ENCODE measurements at regions not wholly inside any gene's neighbourhood (a gene's known extent, or its start where the extent isn't known, plus 50 kb on each side); places are given as distances from the start of the nearest gene placed in this dataset.

GRCh38 chr11:81337756-81338155, 1395.9 kb downstream of the FAM181B start:
- H3K27ac ChIP-seq: no peak overlapping the region
- TF ChIP-seq, protein P1, sequence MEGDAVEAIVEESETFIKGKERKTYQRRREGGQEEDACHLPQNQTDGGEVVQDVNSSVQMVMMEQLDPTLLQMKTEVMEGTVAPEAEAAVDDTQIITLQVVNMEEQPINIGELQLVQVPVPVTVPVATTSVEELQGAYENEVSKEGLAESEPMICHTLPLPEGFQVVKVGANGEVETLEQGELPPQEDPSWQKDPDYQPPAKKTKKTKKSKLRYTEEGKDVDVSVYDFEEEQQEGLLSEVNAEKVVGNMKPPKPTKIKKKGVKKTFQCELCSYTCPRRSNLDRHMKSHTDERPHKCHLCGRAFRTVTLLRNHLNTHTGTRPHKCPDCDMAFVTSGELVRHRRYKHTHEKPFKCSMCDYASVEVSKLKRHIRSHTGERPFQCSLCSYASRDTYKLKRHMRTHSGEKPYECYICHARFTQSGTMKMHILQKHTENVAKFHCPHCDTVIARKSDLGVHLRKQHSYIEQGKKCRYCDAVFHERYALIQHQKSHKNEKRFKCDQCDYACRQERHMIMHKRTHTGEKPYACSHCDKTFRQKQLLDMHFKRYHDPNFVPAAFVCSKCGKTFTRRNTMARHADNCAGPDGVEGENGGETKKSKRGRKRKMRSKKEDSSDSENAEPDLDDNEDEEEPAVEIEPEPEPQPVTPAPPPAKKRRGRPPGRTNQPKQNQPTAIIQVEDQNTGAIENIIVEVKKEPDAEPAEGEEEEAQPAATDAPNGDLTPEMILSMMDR (IDR thresholded peaks at IDR 0.05): no peak
- DNase-seq: no peak
- no peak overlapping the region for H3K4me3 ChIP-seq
- no peaks in the 10 kb centered on the region for H3K27me3 ChIP-seq
- no peaks in the 10 kb centered on the region for H3K9me3 ChIP-seq
- H3K36me3 ChIP-seq: no peaks in the 10 kb centered on the region
- H3K4me1 ChIP-seq: no peaks in the 10 kb centered on the region
- intact Hi-C loops (cut with DNase I; ENCODE audit: low total_unique reads): no loop called here

DNA sequence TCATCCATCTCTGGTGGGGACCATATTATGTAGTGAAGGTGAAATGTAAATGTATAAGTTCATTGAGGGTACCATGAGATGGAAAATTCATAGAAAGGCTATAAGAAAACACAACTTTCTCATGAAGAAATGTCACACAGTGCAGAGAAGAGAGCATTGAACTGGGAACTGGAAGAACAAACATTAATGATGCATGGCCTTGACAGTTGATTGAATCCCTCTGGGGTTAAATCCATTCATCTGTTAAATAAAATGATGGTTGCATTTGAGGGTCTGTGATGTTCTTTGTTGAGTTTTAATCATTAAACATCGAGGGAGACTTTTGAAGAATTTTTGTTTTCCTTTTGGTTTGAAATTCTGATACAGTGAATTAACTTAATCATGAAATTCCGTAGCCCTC, 1401.4 kb downstream of the FAM181B start:
- Histone ChIP-seq H3K27me3 (no peaks in the 10 kb centered on the region), H3K4me1 (no peaks in the 10 kb centered on the region), H3K27ac (no peak overlapping the region), H3K4me3 (no peak overlapping the region), H3K36me3 (no peaks in the 10 kb centered on the region), H3K9me3 (no peaks in the 10 kb centered on the region)
- intact Hi-C loops (cut with DNase I; ENCODE audit: low total_unique reads): no loop called here
- DNase-seq: no peak
- TF ChIP-seq, protein P1 (IDR thresholded peaks at IDR 0.05): no peak

DNA sequence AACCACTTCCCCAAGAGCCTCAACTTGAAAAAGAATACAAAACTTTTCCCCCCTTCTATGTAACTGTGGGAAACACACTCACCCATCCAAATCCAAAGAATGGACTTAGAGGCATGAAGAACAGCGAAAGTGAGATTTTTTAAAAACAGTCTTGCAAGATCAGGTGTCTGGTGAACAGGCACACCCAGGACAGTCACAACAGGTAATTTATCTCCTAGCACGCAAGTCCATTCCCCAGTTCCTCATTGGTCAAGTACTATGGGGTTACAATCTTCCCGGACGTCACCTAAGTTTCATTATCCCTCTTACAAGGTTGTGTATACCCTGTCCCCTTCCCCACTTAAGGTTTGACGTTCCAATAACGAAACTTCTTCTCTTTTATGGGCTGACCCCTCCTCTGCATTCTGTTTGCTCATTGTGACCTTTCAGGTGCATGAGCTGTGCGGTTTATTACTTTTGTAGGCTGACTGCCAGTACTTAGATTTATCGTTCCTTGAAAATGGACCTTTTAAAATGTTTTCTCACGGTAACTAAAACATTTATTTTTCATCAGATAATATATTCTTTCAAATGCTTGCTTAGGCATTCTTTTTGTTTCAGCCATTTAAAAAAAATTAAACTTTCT, 1401.9 kb downstream of the FAM181B start:
- no peak for DNase-seq
- intact Hi-C loops (cut with DNase I; ENCODE audit: low total_unique reads): no loop called here
- no peaks in the 10 kb centered on the region for H3K27me3 ChIP-seq

DNA sequence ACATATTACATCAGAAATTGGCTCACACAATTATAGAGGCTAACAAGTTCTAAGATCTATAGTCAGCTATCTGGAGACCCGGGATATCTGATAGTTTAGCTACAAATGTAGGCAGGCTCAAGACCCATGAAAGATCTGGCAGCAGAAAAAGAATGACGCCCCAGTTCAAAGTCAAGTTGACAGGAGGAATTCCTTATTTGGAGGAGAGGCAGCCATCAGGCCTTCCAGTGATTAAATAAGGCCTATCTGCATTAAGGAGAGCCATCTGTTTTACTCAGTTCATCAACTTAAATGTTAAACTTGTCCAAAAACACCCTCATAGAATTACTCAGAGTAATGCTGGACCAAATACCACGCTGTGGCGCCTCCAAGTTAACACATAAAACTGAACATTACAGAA, 1402.6 kb downstream of the FAM181B start:
- intact Hi-C loops (cut with DNase I; ENCODE audit: low total_unique reads): no loop called here
- Histone ChIP-seq H3K4me1 (no peaks in the 10 kb centered on the region), H3K27ac (no peak overlapping the region), H3K4me3 (no peak overlapping the region), H3K9me3 (no peaks in the 10 kb centered on the region), H3K27me3 (no peaks in the 10 kb centered on the region), H3K36me3 (no peaks in the 10 kb centered on the region)
- TF ChIP-seq, protein P1 (IDR thresholded peaks at IDR 0.05): no peak
- no peak for DNase-seq

More for the DNA sequence above, 1401.9 kb downstream of the FAM181B start:
- Histone ChIP-seq H3K4me3 (no peak overlapping the region), H3K27ac (no peak overlapping the region), H3K4me1 (no peaks in the 10 kb centered on the region), H3K36me3 (no peaks in the 10 kb centered on the region), H3K9me3 (no peaks in the 10 kb centered on the region)
- TF ChIP-seq, protein P1 (IDR thresholded peaks at IDR 0.05): no peak

DNA sequence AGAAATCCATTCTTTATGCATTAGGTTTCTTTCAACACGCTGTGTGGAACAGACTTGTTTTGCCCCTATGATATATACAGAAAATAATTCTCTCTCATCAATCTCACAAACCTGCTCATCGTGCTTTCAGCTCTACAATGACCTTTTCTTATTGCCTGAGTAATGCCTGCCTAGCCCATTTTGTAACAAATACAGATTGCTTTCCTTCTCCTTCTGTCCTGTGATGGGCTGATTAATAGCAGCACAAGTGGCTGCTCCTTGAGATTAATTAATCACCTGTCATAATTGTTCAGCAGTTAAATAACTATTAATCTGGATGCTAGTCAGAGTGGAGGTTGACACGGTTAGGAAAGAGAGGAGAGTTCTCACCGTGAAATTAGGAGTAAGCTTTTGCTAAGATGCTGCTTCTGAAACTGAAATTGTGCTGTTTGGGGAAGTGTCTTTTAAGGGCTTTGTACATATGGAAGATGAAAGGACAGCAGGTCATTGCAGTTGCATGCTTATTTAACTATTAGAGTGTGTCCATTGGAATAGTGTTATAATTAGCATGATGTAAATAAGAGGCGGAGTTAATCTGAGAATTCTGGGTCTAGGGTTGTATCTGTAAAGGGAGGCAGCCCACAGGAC, 1430.5 kb downstream of the FAM181B start:
- DNase-seq: no peak
- intact Hi-C loops (cut with DNase I; ENCODE audit: low total_unique reads): no loop called here
- Histone ChIP-seq H3K9me3 (no peaks in the 10 kb centered on the region), H3K27me3 (no peaks in the 10 kb centered on the region), H3K27ac (no peak overlapping the region), H3K36me3 (no peaks in the 10 kb centered on the region), H3K4me1 (no peaks in the 10 kb centered on the region), H3K4me3 (no peak overlapping the region)
- TF ChIP-seq, protein P1 (IDR thresholded peaks at IDR 0.05): no peak

Measured in tibial artery (tissue), 4 donors.